Keratinocyte (primary cell): ENCODE measurements at regions not wholly inside any gene's neighbourhood (a gene's known extent, or its start where the extent isn't known, plus 50 kb on each side); places are given as distances from the start of the nearest gene placed in this dataset.

Experiments used
- EZH2 ChIP-seq: IDR thresholded peaks from one replicate; pipeline ENCODE4 v1.6.1; 2012; ENCODE audit warnings: inconsistent platforms, mild to moderate bottlenecking, low read length, moderate library complexity
- TF ChIP-seq, protein P1 (sequence below), 3 experiments: IDR thresholded peaks in 1 of 3; conservative IDR thresholded peaks in 1 of 3; optimal IDR thresholded peaks in 1 of 3; 2 replicates in 2 of 3; 3 replicates in 1 of 3; pipeline versions ENCODE3 to v1.5.1; 2011; ENCODE audit warnings: low read length in 3 of 3, mild to moderate bottlenecking in 3 of 3, moderate library complexity in 2 of 3, control low read depth in 1 of 3, inconsistent platforms in 1 of 3; ENCODE audit not compliant: insufficient read depth in 2 of 3; ENCODE audit errors: extremely low read depth in 1 of 3

DNA sequence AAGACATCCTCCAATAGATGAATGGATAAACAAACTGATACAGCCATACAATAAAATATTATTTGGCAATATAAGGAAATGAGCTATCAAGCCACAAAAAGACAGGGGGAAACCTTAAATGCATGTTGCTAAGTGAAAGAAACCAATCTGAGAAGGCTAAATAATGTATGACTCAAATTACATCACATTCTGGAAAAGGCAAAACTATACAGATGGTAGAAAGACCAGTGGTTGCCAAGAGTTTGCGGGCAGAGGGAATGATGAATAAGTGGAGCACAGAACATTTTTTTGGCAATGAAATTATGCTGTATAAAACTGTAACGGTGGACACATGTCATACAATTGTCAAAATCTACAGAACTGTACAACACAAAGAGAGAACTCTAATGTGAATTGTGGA, 63.3 kb downstream of the CSF2 start:
- TF ChIP-seq, protein P1, sequence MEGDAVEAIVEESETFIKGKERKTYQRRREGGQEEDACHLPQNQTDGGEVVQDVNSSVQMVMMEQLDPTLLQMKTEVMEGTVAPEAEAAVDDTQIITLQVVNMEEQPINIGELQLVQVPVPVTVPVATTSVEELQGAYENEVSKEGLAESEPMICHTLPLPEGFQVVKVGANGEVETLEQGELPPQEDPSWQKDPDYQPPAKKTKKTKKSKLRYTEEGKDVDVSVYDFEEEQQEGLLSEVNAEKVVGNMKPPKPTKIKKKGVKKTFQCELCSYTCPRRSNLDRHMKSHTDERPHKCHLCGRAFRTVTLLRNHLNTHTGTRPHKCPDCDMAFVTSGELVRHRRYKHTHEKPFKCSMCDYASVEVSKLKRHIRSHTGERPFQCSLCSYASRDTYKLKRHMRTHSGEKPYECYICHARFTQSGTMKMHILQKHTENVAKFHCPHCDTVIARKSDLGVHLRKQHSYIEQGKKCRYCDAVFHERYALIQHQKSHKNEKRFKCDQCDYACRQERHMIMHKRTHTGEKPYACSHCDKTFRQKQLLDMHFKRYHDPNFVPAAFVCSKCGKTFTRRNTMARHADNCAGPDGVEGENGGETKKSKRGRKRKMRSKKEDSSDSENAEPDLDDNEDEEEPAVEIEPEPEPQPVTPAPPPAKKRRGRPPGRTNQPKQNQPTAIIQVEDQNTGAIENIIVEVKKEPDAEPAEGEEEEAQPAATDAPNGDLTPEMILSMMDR (optimal IDR thresholded peaks at IDR 0.05 in 1 of 3, IDR thresholded peaks at IDR 0.05 in 1 of 3, conservative IDR thresholded peaks at IDR 0.05 in 1 of 3; ENCODE audit: extremely low read depth in 1 of 3, insufficient read depth in 2 of 3, low read length in 3 of 3): no peak
- TF ChIP-seq EZH2: no peak
